ENCODE measurements at regions not wholly inside any gene's neighbourhood (a gene's known extent, or its start where the extent isn't known, plus 50 kb on each side); places are given as distances from the start of the nearest gene placed in this dataset.
"Not testable (repeated sequence)": the region's sequence is repeated elsewhere in the genome, so short reads cannot be mapped to it uniquely, and the experiment has no call there.

DNA sequence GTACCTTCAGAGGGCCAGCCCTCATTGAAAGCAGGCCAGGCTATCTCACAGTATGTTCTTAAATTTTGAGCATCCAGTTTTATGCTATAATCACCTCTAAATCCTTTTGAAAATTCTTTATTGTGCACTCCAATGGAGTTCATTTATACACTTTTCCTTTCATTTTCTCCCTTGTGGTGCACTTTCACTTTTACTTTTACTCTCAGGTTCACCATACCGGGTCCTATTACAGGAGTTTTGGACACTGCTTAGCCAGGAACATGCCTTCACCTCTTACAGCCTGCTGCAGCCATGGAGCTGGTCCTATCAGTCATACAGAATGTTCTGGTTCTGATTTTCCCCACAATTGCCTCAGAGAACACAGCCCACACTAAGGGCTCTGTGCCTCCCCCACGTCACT, 395.9 kb downstream of the CDY2B start:
- TF ChIP-seq CTCF (IDR thresholded peaks at IDR 0.05; ENCODE audit: low read length); EZH2 (IDR thresholded peaks at IDR 0.05; ENCODE audit: borderline replicate concordance, low read length): not testable (repeated sequence)
